IMR-90 (cell line): ENCODE measurements at regions not wholly inside any gene's neighbourhood (a gene's known extent, or its start where the extent isn't known, plus 50 kb on each side); places are given as distances from the start of the nearest gene placed in this dataset.

Experiments
- ATAC-seq: fragments of 200-7000 bp; cut with Tn5 transposase; 2 replicates; pipeline ENCODE4 v1.9.1; 2020; ENCODE audit warnings: low read depth, mild to moderate bottlenecking, moderate library complexity
- BruUV-seq: library from RNA; stranded (reverse); fragments of 400-500 nt; replicated peaks from 2 replicates; lab custom pipeline; 2021; lab: Mats Ljungman, UMichigan
- CTCF ChIA-PET: fragments of 300-600 bp; formaldehyde crosslinking; extraction: SDS; loops from one replicate; lab custom pipeline; 2021; ENCODE audit warnings: antibody characterized with exemption; lab: Yijun Ruan, JAX
- POLR2A ChIA-PET: fragments of 300-600 bp; sonication (Branson Sonifier 250); formaldehyde crosslinking; loops from one replicate; lab custom pipeline; 2022; ENCODE audit warnings: antibody characterized with exemption; ENCODE audit not compliant: unreplicated experiment; lab: Charles Lee
- DNase-seq: peaks from one replicate; pipeline ENCODE4 v3.0.0; 2013
- H2AFZ ChIP-seq: replicated peaks from 2 replicates; pipeline ENCODE3; 2013; ENCODE audit warnings: low read length, mild to moderate bottlenecking; ENCODE audit not compliant: poor library complexity
- H2AK5ac ChIP-seq: 2 replicates; pipeline ENCODE4 v1.6.1; 2013; ENCODE audit warnings: low read depth, low read length, inconsistent platforms
- H2AK9ac ChIP-seq: replicated peaks from 2 replicates; pipeline ENCODE3; 2013; ENCODE audit warnings: mild to moderate bottlenecking, low read depth, low read length, moderate library complexity; ENCODE audit not compliant: poor library complexity
- H2BK120ac ChIP-seq: 2 replicates; pipeline ENCODE4 v1.6.1; 2013; ENCODE audit warnings: low read depth, low read length, inconsistent platforms
- H2BK15ac ChIP-seq: 3 replicates; pipeline ENCODE4 v1.6.1; 2013; ENCODE audit warnings: low read depth, low read length, inconsistent platforms
- H2BK20ac ChIP-seq: 2 replicates; pipeline ENCODE4 v1.6.1; 2013; ENCODE audit warnings: low read depth, mild to moderate bottlenecking, inconsistent platforms, low read length, moderate library complexity
- H2BK5ac ChIP-seq: 2 replicates; pipeline ENCODE4 v1.6.1; 2013; ENCODE audit warnings: mild to moderate bottlenecking, low read depth, low read length, inconsistent platforms; ENCODE audit not compliant: poor library complexity, severe bottlenecking
- H3K14ac ChIP-seq: replicated peaks from 2 replicates; pipeline ENCODE4 v1.6.1; 2013; ENCODE audit warnings: low read depth, low read length, inconsistent platforms
- H3K18ac ChIP-seq: 2 replicates; pipeline ENCODE4 v1.6.1; 2013; ENCODE audit warnings: low read depth, low read length, control low read depth
- H3K23ac ChIP-seq: 2 replicates; pipeline ENCODE4 v1.6.1; 2013; ENCODE audit warnings: low read depth, low read length, inconsistent platforms
- H3K27ac ChIP-seq: 2 replicates; pipeline ENCODE4 v1.5.1; 2013; ENCODE audit warnings: mild to moderate bottlenecking, control low read depth, low read length; ENCODE audit not compliant: insufficient read depth
- H3K27me3 ChIP-seq: 2 replicates; pipeline ENCODE4 v1.6.1; 2013; ENCODE audit warnings: low read length; ENCODE audit not compliant: control insufficient read depth, insufficient read depth
- H3K36me3 ChIP-seq: 2 replicates; pipeline ENCODE4 v1.6.1; 2013; ENCODE audit warnings: low read length, mixed read lengths; ENCODE audit not compliant: control insufficient read depth, insufficient read depth
- H3K4ac ChIP-seq: 2 replicates; pipeline ENCODE4 v1.6.1; 2013; ENCODE audit warnings: low read depth, low read length, inconsistent platforms
- H3K4me1 ChIP-seq: 2 replicates; pipeline ENCODE4 v1.6.1; 2013; ENCODE audit warnings: low read length, mixed read lengths; ENCODE audit not compliant: control insufficient read depth, insufficient read depth
- H3K4me2 ChIP-seq: 2 replicates; pipeline ENCODE4 v1.6.1; 2013; ENCODE audit warnings: low read depth, mild to moderate bottlenecking, control low read depth, low read length, moderate library complexity
- H3K4me3 ChIP-seq: 2 replicates; pipeline ENCODE4 v1.5.1; 2013; ENCODE audit warnings: low read depth, mild to moderate bottlenecking, control low read depth, low read length, moderate library complexity; ENCODE audit not compliant: insufficient read depth
- H3K56ac ChIP-seq: 2 replicates; pipeline ENCODE4 v1.6.1; 2013; ENCODE audit warnings: low read length, inconsistent platforms; ENCODE audit not compliant: insufficient read depth; ENCODE audit errors: extremely low read depth
- H3K79me1 ChIP-seq, 2 experiments: 2 replicates each; pipeline ENCODE4 v1.6.1; 2013; ENCODE audit warnings: low read length in 2 of 2, inconsistent platforms in 1 of 2, low read depth in 1 of 2
- H3K9ac ChIP-seq: 2 replicates; pipeline ENCODE4 v1.6.1; 2013; ENCODE audit warnings: low read depth, low read length, control low read depth
- H3K9me1 ChIP-seq: 2 replicates; pipeline ENCODE4 v1.6.1; 2013; ENCODE audit warnings: low read length, inconsistent platforms; ENCODE audit not compliant: insufficient read depth
- H3K9me3 ChIP-seq: 2 replicates; pipeline ENCODE4 v1.6.1; 2013; ENCODE audit warnings: low read length; ENCODE audit not compliant: control insufficient read depth, insufficient read depth
- H4K20me1 ChIP-seq: 2 replicates; pipeline ENCODE4 v1.6.1; 2013; ENCODE audit warnings: low read length, inconsistent platforms; ENCODE audit not compliant: insufficient read depth
- H4K5ac ChIP-seq: 2 replicates; pipeline ENCODE4 v1.6.1; 2013; ENCODE audit warnings: mild to moderate bottlenecking, low read depth, low read length, control low read depth
- H4K8ac ChIP-seq, 2 experiments: 2 replicates each; pipeline ENCODE4 v1.6.1; 2013; ENCODE audit warnings: low read depth in 2 of 2, low read length in 2 of 2, control low read depth in 1 of 2, inconsistent platforms in 1 of 2
- H4K91ac ChIP-seq: 2 replicates; pipeline ENCODE4 v1.6.1; 2013; ENCODE audit warnings: low read depth, low read length, inconsistent platforms; ENCODE audit not compliant: insufficient read depth
- BHLHE40 ChIP-seq: fragments of 150-350 bp; IDR thresholded peaks from 2 replicates; pipeline ENCODE4 v1.6.1; 2016; ENCODE audit warnings: mild to moderate bottlenecking, low read depth, low read length
- CEBPB ChIP-seq: IDR thresholded peaks from 2 replicates; pipeline ENCODE4 v1.6.1; 2012; ENCODE audit warnings: low read depth, low read length, improper control_type of control experiment
- CHD1 ChIP-seq: IDR thresholded peaks from 2 replicates; pipeline ENCODE4 v1.6.1; 2012; ENCODE audit warnings: low read depth, low read length, improper control_type of control experiment
- CTCF ChIP-seq: conservative IDR thresholded peaks from 2 replicates; pipeline ENCODE4 v1.5.1; 2012; ENCODE audit warnings: mild to moderate bottlenecking, low read depth, low read length, improper control_type of control experiment
- ELK1 ChIP-seq: fragments of 150-350 bp; IDR thresholded peaks from 2 replicates; pipeline ENCODE4 v1.6.1; 2016; ENCODE audit warnings: low read depth, mild to moderate bottlenecking, low read length, moderate library complexity, borderline replicate concordance
- FOS ChIP-seq: fragments of 150-350 bp; IDR thresholded peaks from 2 replicates; pipeline ENCODE4 v1.6.1; 2016; ENCODE audit warnings: low read depth, low read length
- MAFK ChIP-seq: IDR thresholded peaks from 2 replicates; pipeline ENCODE4 v1.6.1; 2012; ENCODE audit warnings: low read depth, low read length, improper control_type of control experiment
- MAZ ChIP-seq: IDR thresholded peaks from 2 replicates; pipeline ENCODE4 v1.6.1; 2012; ENCODE audit warnings: low read depth, mild to moderate bottlenecking, low read length, improper control_type of control experiment, moderate library complexity, borderline replicate concordance
- MXI1 ChIP-seq: IDR thresholded peaks from 2 replicates; pipeline ENCODE4 v1.6.1; 2012; ENCODE audit warnings: low read depth, mild to moderate bottlenecking, low read length, moderate library complexity, borderline replicate concordance
- NFE2L2 ChIP-seq: fragments of 150-350 bp; IDR thresholded peaks from 2 replicates; pipeline ENCODE4 v1.6.1; 2016; ENCODE audit warnings: low read depth, mild to moderate bottlenecking, low read length
- POLR2A ChIP-seq: IDR thresholded peaks from 2 replicates; pipeline ENCODE4 v1.6.1; 2012; ENCODE audit warnings: mild to moderate bottlenecking, low read depth, low read length
- RAD21 ChIP-seq: IDR thresholded peaks from 2 replicates; pipeline ENCODE4 v1.6.1; 2012; ENCODE audit warnings: low read length, improper control_type of control experiment
- RCOR1 ChIP-seq: IDR thresholded peaks from 2 replicates; pipeline ENCODE4 v1.6.1; 2012; ENCODE audit warnings: mild to moderate bottlenecking, low read length, improper control_type of control experiment; ENCODE audit not compliant: insufficient replicate concordance
- RFX5 ChIP-seq: IDR thresholded peaks from 2 replicates; pipeline ENCODE4 v1.8.0; 2012; ENCODE audit warnings: low read depth, mild to moderate bottlenecking, low read length, moderate library complexity
- SMC3 ChIP-seq: fragments of 150-350 bp; IDR thresholded peaks from 2 replicates; pipeline ENCODE4 v1.6.1; 2016; ENCODE audit warnings: low read depth, mild to moderate bottlenecking, antibody characterized with exemption, low read length, moderate library complexity
- WGBS, 2 experiments: methylation state at CpG; one replicate each; pipeline versions ENCODE4 v1.1.5 to v1.1.7; 2013; ENCODE audit warnings: missing lambda C conversion rate in 2 of 2; ENCODE audit not compliant: insufficient read length in 1 of 2; ENCODE audit errors: extremely low coverage in 2 of 2; 5-methylcytosine and 5-hydroxymethylcytosine counted together
- dilution Hi-C: fragments of 300-500 bp; cut with HindIII; formaldehyde crosslinking; loops from one replicate; pipeline ENCODE4 v1.14.3; 2018; ENCODE audit warnings: low sequenced_read_pairs; ENCODE audit not compliant: unreplicated experiment
- in situ Hi-C: fragments of 300-500 bp; cut with MboI; formaldehyde crosslinking; loops from 3 replicates; pipeline ENCODE4 v1.14.3; 2019; ENCODE audit warnings: low sequenced_read_pairs, inconsistent platforms, mixed read lengths
- intact Hi-C: fragments of 100-400 bp; cut with micrococcal nuclease; formaldehyde crosslinking; loops from 2 replicates; pipeline ENCODE4 v1.10.0; 2022
- TF ChIP-seq, protein P1 (sequence below): fragments of 150-350 bp; IDR thresholded peaks from 2 replicates; pipeline ENCODE4 v1.6.1; 2017; ENCODE audit warnings: mild to moderate bottlenecking, antibody characterized with exemption, low read length, low read depth

GRCh38 chr6:68010936-68011335, 624.1 kb upstream of the ADGRB3 start:
- Histone ChIP-seq H2AFZ (no peak overlapping the region), H3K27me3 (no peaks in the 10 kb centered on the region), H4K91ac (no peak overlapping the region), H3K9ac (no peak overlapping the region), H3K4me1 (no peaks in the 10 kb centered on the region), H2BK5ac (no peak overlapping the region), H2BK15ac (no peak overlapping the region), H3K18ac (no peak overlapping the region), H3K36me3 (no peaks in the 10 kb centered on the region), H3K27ac (no peak overlapping the region), H3K23ac (no peak overlapping the region), H4K20me1 (no peaks in the 10 kb centered on the region), H3K9me3 (peaks cover 5% of the 10 kb centered on the region), H3K4ac (no peak overlapping the region), H4K5ac (no peak overlapping the region), H3K4me2 (no peak overlapping the region), H2AK5ac (no peak overlapping the region), H3K14ac (no peak overlapping the region), H2AK9ac (no peak overlapping the region), H3K9me1 (no peaks in the 10 kb centered on the region), H2BK120ac (no peak overlapping the region), H3K79me1 (no peaks in the 10 kb centered on the region), H3K56ac (no peak overlapping the region), H2BK20ac (no peak overlapping the region), H3K4me3 (no peak overlapping the region), H4K8ac (no peak overlapping the region)
- dilution Hi-C loops: no loop called here
- no peak for TF ChIP-seq CTCF
- TF ChIP-seq RFX5: no peak
- no peak for TF ChIP-seq SMC3
- TF ChIP-seq, protein P1, sequence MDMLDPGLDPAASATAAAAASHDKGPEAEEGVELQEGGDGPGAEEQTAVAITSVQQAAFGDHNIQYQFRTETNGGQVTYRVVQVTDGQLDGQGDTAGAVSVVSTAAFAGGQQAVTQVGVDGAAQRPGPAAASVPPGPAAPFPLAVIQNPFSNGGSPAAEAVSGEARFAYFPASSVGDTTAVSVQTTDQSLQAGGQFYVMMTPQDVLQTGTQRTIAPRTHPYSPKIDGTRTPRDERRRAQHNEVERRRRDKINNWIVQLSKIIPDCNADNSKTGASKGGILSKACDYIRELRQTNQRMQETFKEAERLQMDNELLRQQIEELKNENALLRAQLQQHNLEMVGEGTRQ: no peak
- TF ChIP-seq RAD21: no peak
- TF ChIP-seq MAFK: no peak
- TF ChIP-seq FOS: no peak
- TF ChIP-seq CHD1: no peak
- TF ChIP-seq NFE2L2: no peak
- TF ChIP-seq MXI1: no peak
- no peak for TF ChIP-seq MAZ
- TF ChIP-seq CEBPB: no peak
- no peak for TF ChIP-seq ELK1
- no peak for TF ChIP-seq RCOR1
- no peak for TF ChIP-seq POLR2A
- TF ChIP-seq BHLHE40: no peak
- BruUV-seq: no TSS peak
- WGBS, 2 experiments: 100% methylated on average over 2 of the region's 4 CpGs; no CpG with 5 or more reads in 1 of the 2 experiments
- DNase-seq: no peak
- in situ Hi-C loops: no loop called here
- ATAC-seq: no peak
- ChIA-PET CTCF (no interaction called here), POLR2A (no interaction called here)
- intact Hi-C loops: no loop called here
